ENCODE measurements at regions not wholly inside any gene's neighbourhood (a gene's known extent, or its start where the extent isn't known, plus 50 kb on each side); places are given as distances from the start of the nearest gene placed in this dataset.

DNA sequence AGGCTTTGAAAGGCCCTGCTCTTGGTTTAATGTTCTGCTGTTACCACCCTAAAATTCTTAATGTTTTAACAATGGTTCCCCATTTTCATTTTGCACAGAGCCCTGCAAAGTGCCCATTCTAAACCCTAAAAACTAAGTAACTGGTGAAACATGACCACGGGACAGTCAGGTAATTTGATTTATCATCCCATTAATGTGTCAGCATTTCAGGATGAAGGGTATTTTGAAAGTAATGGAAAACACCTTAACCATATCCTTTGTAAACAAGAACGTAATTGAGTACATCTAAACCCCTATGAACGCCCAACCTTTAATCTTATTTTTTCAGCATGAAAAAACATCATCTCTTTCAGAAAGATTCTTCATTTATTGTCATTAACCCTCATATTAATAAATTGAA lies 164.9 kb upstream of the IL12A start:
- H3K9me3 ChIP-seq (ENCODE audit: low read depth, low read length), result no peaks in the 10 kb centered on the region
- H3K4me1 ChIP-seq (ENCODE audit: insufficient read depth, low read length), result no peaks in the 10 kb centered on the region
- H3K27me3 ChIP-seq (ENCODE audit: insufficient read depth, low read length), result no peaks in the 10 kb centered on the region
- no peak overlapping the region for H3K4me3 ChIP-seq (ENCODE audit: low read length)

DNA sequence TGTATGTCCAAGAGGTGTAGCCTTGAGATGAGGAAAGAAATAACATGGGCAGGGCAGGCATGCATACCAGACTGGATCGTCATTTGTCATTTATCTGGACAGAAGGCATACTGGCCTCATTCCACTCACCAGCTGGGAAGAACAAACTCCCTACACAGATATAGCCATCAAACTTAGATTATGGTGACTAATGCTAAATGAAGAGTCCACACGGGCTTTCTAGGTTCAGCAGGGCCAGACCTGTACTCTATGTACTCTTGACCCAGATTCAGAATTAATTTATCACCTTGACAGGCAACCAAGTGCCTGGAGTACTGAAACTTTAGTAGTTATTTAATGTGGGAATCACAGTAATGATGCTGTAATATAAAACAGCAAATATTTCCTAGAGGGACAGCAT lies 164.3 kb upstream of the IL12A start:
- no peak overlapping the region for H3K4me3 ChIP-seq (ENCODE audit: low read length)
- no peaks in the 10 kb centered on the region for H3K9me3 ChIP-seq (ENCODE audit: low read depth, low read length)
- no peaks in the 10 kb centered on the region for H3K27me3 ChIP-seq (ENCODE audit: insufficient read depth, low read length)
- H3K4me1 ChIP-seq (ENCODE audit: insufficient read depth, low read length), result no peaks in the 10 kb centered on the region

DNA sequence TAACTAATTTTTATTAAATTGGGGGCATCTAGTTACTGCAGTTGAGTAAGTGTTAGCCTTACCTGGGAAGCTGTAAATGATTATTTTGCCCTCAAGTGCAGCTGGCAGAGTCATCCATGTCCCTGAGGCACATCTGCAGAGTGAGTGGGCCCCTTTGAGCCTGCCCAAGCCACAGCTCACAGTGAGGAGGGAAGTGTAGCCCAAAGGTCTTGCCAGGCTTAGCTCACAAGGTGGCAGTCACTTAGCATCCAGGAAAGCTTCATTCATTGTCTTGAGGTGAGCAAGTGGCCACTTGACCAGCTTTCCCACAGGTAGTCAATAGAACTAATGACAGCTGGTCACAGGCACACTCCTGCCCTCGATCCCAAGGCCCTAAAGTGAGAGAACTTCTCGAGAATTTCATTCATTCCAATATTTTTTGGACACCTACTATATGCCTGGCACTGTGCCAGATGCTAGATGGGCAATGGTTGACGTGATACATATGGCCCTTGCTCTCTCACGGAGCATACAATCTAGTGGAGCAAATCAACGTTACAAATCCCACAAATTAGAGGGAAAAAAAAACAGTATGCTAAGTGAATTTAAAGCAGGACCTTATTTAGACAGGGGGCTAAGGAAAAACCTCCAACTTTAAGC lies 163.3 kb upstream of the IL12A start:
- peaks cover 3% of the 10 kb centered on the region for H3K4me1 ChIP-seq (ENCODE audit: insufficient read depth, low read length)
- no peaks in the 10 kb centered on the region for H3K27me3 ChIP-seq (ENCODE audit: insufficient read depth, low read length)
- no peak overlapping the region for H3K4me3 ChIP-seq (ENCODE audit: low read length)
- no peaks in the 10 kb centered on the region for H3K9me3 ChIP-seq (ENCODE audit: low read depth, low read length)

DNA sequence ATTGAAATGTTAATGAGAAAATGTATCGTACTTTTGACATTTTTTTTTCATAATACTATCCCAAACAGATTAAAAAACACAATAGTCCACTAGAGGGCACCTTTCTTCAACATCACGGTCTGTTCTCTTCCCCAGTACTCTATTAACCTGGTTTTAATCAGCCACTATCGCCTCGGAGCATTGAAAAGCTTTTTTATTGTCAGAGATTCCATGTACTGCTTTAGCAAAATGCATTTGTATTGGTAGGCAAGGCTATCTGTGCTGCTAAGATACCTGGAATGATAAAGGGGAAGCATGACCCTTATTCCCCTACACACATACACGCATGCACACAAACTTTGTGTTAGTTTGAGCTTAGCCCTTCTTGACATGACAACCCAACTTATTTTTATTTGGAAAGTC lies 160.1 kb upstream of the IL12A start:
- Histone ChIP-seq H3K9me3 (ENCODE audit: low read depth, low read length) (no peaks in the 10 kb centered on the region), H3K27me3 (ENCODE audit: insufficient read depth, low read length) (no peaks in the 10 kb centered on the region), H3K4me1 (ENCODE audit: insufficient read depth, low read length) (peaks cover 15% of the 10 kb centered on the region), H3K4me3 (ENCODE audit: low read length) (no peak overlapping the region)

DNA sequence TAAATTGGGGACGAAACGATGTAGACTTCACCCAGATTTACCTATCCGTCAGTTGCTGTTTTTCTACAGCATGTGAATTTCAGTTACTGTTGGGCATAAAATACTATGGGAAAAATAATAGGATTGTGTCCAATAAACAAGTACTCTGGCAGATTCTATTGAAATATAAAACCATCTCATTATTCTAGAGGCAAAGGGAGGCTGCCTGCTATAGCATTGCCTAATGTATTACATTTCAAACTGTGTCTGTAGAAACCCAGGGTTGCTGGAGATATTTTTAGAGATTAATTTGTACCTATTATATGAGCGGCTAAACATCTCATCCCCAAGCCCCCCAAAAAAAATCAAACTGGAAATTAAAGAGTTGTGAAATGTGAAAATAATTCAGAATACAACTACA lies 159.6 kb upstream of the IL12A start:
- Histone ChIP-seq H3K27me3 (ENCODE audit: insufficient read depth, low read length) (no peaks in the 10 kb centered on the region), H3K4me3 (ENCODE audit: low read length) (no peak overlapping the region), H3K9me3 (ENCODE audit: low read depth, low read length) (no peaks in the 10 kb centered on the region), H3K4me1 (ENCODE audit: insufficient read depth, low read length) (peaks cover 16% of the 10 kb centered on the region)

DNA sequence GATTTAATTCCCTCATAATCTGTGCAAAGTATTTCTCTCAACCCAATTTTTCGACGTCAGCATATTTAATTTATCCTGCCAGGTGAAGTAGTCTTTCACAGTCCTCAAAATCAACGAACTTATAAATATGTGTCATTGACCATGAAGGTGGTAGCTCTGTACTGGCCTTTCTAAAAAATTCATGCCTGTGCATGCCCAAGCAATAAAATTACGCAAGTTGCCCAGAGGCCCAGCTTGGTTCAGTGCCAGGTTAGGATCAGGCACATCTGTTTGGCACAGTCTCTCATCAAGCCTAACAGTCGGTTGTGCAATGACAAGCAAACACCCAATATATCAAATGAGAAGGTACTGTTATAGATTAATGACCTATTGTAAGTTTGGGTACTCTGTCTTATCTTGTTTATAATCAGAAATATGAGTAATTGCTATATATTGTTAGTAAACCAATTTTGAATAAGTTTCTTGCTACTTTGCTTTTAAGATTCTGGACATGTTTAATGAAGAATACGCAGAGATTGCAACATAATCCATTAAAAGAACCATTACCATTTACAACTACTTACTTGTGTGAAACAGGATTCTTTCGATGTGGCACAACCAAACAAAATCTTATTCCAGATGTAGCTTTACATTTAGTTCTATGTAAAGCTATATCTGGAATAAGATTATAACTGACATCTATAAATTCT lies 159.0 kb upstream of the IL12A start:
- no peaks in the 10 kb centered on the region for H3K9me3 ChIP-seq (ENCODE audit: low read depth, low read length)
- no peak overlapping the region for H3K4me3 ChIP-seq (ENCODE audit: low read length)
- no peaks in the 10 kb centered on the region for H3K27me3 ChIP-seq (ENCODE audit: insufficient read depth, low read length)
- H3K4me1 ChIP-seq (ENCODE audit: insufficient read depth, low read length), result peaks cover 16% of the 10 kb centered on the region

DNA sequence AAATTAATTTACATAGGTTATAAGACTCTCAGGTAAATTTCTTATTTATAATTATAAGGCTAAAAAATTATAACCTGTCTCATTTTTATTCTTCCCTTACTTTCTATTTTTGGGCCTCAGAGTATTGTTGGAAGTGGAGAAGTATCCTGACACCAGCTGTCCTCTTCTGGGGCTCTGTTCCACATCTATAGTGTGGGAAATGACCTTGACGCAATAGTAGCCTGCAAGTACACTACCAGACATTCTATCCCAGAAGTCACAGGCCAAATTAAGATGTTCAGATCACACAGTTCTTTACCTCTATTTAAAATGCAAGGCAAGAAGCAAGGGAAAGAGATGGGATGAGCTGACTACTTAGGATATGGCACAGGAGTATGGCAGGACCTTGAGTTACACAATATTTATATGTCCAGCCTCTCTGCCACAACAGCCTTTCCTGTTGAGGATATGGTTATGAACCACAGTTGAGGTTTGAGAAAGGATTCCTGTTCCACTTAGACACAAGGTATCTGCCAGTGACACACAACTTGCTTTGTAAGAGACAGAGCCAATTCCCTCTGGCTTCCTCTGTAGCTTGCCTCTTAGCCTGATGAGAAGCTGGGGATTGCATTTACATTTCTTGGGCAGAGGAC lies 158.0 kb upstream of the IL12A start:
- Histone ChIP-seq H3K4me1 (ENCODE audit: insufficient read depth, low read length) (peaks cover 16% of the 10 kb centered on the region), H3K4me3 (ENCODE audit: low read length) (no peak overlapping the region), H3K27me3 (ENCODE audit: insufficient read depth, low read length) (no peaks in the 10 kb centered on the region), H3K9me3 (ENCODE audit: low read depth, low read length) (no peaks in the 10 kb centered on the region)

DNA sequence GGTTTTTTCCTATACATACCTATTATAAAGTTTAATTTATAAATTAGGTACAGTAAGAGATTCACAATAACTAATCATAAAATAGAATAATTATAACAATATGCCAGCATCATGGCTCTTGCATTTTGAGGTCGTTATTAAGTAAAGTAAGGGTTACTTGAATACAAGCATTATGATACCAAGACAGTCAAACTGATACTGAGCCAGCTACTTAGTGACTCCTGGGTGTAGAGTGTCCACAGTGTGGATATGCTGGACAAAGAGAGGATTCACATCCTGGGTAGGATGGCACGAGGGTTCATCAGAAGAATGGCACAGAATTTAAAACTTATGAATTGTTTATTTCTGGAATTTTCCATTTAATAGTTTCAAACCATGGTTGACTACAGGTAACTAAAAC lies 157.2 kb upstream of the IL12A start:
- H3K27me3 ChIP-seq (ENCODE audit: insufficient read depth, low read length), result no peaks in the 10 kb centered on the region
- H3K4me3 ChIP-seq (ENCODE audit: low read length), result no peak overlapping the region
- peaks cover 16% of the 10 kb centered on the region for H3K4me1 ChIP-seq (ENCODE audit: insufficient read depth, low read length)
- no peaks in the 10 kb centered on the region for H3K9me3 ChIP-seq (ENCODE audit: low read depth, low read length)

DNA sequence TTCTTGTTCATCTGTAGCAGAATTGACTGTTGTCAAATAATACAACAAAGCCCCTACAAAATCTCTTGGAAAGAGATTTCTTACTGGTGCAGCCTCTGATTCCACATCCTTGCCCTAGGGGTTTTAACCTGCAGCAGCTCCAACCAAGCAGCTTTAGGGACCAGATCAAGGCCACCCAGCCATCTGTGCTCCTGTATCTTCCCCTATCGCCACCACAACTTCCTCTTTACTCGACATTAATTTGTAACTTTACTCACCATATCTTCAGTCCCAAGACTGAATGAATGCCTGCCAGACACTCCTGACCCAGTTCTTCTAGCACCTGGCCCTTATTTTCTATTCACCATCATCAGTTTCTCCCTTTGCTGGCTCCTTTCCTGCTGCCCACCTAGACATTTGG lies 156.6 kb upstream of the IL12A start:
- Histone ChIP-seq H3K4me1 (ENCODE audit: insufficient read depth, low read length) (peaks cover 16% of the 10 kb centered on the region), H3K27me3 (ENCODE audit: insufficient read depth, low read length) (no peaks in the 10 kb centered on the region), H3K9me3 (ENCODE audit: low read depth, low read length) (no peaks in the 10 kb centered on the region), H3K4me3 (ENCODE audit: low read length) (no peak overlapping the region)

DNA sequence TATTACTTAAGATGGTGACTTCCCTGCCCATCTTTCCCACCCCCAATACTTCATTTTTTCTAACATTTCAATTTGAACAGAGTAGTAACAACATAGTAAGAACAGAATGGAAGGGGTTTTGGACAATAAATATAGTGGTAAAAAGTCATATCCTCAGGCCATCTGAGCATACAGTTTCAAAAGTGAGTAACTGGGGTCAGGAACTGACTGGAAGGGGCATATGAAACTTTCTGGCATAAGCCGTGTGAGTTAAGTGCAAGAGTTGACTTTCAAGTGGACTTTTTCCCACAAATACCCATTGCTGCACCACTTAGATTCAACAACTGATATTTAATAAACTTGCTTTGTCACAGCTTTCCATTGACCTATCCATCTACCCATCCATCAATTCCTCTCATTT lies 153.5 kb upstream of the IL12A start:
- H3K9me3 ChIP-seq (ENCODE audit: low read depth, low read length), result no peaks in the 10 kb centered on the region
- H3K4me1 ChIP-seq (ENCODE audit: insufficient read depth, low read length), result peaks cover 17% of the 10 kb centered on the region
- no peak overlapping the region for H3K4me3 ChIP-seq (ENCODE audit: low read length)
- H3K27me3 ChIP-seq (ENCODE audit: insufficient read depth, low read length), result peaks cover under 1% of the 10 kb centered on the region

DNA sequence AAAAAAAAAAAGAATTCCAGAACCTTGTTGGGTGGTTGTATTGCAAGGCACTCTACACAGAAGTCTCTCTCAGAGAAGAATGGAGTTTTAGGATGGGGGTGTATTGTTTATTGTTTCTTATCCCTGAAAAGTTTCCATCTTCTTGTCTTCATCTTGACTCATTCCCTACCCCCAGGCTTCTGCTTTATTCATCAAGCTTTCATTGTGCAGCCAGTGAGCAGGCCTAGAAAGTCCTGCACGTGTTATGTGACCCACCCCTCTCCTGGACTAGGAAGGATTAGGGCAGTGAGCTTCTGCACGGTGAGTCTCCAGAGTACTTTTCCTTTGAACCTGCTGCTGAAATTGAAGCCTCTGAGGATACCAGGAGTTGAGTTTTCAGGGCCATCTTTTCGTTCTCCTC lies 150.9 kb upstream of the IL12A start:
- H3K9me3 ChIP-seq (ENCODE audit: low read depth, low read length), result no peaks in the 10 kb centered on the region

DNA sequence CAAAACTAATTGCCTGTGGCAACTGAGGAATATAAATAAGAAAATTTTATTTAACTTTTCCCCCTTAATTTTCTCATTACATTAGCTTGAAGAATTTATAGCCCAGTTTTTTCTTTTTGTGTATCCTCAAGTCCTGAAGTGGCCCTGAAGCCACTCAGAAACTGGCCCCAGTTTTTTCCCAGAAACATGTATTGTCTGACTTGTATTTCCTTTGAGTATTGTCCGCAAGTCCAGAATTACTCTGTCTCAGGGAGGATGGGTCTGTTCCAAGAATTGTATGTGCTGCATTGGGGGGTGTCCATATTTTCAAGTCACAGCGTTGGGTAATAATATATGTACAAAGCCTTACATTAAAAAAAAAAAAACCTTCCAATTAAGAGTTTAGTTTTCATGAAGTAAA lies 149.7 kb upstream of the IL12A start:
- peaks cover 3% of the 10 kb centered on the region for H3K27me3 ChIP-seq (ENCODE audit: insufficient read depth, low read length)
- H3K4me1 ChIP-seq (ENCODE audit: insufficient read depth, low read length), result peaks cover 10% of the 10 kb centered on the region
- no peak overlapping the region for H3K4me3 ChIP-seq (ENCODE audit: low read length)
- H3K9me3 ChIP-seq (ENCODE audit: low read depth, low read length), result no peaks in the 10 kb centered on the region

More for the DNA sequence above, 150.9 kb upstream of the IL12A start:
- peaks cover 13% of the 10 kb centered on the region for H3K4me1 ChIP-seq (ENCODE audit: insufficient read depth, low read length)
- no peak overlapping the region for H3K4me3 ChIP-seq (ENCODE audit: low read length)
- H3K27me3 ChIP-seq (ENCODE audit: insufficient read depth, low read length), result peaks cover 3% of the 10 kb centered on the region

DNA sequence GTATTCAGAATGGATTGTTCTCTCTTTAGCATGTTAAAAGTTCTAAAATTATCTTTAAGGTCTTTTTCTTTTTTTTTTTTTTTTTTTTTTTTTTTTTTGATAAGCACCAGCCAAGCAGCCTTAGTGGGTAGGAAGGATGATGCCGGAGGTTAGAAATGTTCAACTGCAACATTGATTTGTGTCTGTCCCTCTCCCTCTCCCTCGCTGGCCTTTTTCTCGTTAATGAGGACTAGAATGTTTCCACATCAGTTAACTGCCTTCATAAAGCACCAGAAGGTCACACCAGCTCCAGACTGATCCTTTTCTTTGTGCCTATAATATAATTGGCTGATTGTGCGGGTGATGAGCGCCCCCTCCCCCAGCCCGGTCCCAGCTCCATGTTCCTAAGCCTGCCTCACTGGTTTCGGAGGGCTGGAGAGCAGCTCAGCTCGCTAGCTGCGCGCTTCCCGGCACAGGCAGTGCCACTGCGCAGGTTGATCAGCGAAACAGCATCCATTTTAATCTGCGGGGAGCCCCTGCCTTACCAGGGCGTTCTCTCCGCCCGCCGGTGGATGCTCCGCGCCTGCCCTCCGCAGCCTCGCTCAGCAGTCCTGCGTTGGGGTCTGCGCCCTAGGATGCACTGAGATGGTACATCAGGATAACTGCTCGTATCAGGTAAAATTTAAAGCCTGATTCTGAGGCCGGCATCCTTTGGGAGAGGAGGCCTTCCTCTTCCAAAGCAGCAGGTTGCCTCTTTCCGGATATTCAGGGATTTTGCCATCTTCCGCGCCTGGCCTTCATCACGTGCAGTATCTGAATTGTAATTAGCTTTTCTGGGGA lies 148.9 kb upstream of the IL12A start, which contains the start of gene SCHIP1:
TSS of gene SCHIP1 (plus strand) at position 301 of the 819 bp plus-strand sequence.
- Histone ChIP-seq H3K4me1 (ENCODE audit: insufficient read depth, low read length) (peaks cover 15% of the 10 kb centered on the region), H3K27me3 (ENCODE audit: insufficient read depth, low read length) (peaks cover 3% of the 10 kb centered on the region), H3K4me3 (ENCODE audit: low read length) (peak within 1 kb of the TSS; percentile 28), H3K9me3 (ENCODE audit: low read depth, low read length) (no peaks in the 10 kb centered on the region)

DNA sequence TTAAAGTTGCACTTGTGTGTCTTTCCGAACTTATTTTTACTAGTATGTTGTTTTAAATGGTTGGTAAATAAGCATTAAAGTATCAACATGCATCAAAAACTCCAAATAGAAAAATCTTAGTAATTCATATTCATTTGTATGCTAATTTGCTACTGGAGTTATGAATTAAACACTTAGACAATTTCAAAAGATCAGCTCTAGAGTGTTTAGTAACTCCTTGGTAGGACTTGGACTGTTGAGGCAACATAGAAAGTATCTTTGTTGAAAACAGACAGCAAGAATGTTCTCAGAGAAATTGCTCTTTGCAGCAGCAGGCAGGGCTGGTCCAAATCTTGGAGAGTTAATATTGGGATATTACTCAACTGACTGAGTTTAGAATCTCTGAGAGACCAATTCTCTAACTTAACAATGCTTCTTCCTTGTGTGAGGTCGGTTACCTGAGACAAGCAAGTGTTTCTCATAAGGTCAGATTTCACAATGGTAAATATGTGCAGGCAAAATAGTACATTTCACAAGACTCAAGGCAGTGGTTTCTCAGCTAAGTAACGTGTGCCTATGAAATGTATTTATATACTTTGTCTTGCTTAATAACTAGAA lies 147.8 kb upstream of the IL12A start:
- Histone ChIP-seq H3K4me1 (ENCODE audit: insufficient read depth, low read length) (peaks cover 15% of the 10 kb centered on the region), H3K4me3 (ENCODE audit: low read length) (no peak overlapping the region), H3K9me3 (ENCODE audit: low read depth, low read length) (no peaks in the 10 kb centered on the region), H3K27me3 (ENCODE audit: insufficient read depth, low read length) (peaks cover 3% of the 10 kb centered on the region)

DNA sequence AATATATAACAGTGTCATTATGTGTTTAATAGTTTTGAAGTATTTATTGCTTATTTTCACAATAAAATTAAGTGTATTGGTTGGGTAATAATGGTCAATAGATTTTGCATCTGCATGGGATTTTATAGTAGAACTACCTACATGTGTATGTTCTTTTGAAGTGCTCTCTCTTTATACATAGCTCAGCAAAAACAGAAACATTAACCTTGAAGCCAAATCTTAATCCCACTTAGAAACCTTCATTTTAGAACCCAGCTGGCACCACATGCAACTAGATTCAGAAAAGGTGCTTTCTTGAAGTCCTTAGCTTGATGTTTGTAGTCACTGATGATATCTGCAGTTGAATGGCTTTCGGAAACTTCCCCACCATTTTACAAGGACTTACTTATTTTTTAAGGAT lies 146.9 kb upstream of the IL12A start:
- H3K4me3 ChIP-seq (ENCODE audit: low read length), result no peak overlapping the region
- peaks cover 15% of the 10 kb centered on the region for H3K4me1 ChIP-seq (ENCODE audit: insufficient read depth, low read length)
- H3K27me3 ChIP-seq (ENCODE audit: insufficient read depth, low read length), result peaks cover 3% of the 10 kb centered on the region
- no peaks in the 10 kb centered on the region for H3K9me3 ChIP-seq (ENCODE audit: low read depth, low read length)
